GM12878 (cell line): ENCODE measurements at regions not wholly inside any gene's neighbourhood (a gene's known extent, or its start where the extent isn't known, plus 50 kb on each side); places are given as distances from the start of the nearest gene placed in this dataset.
"Not testable (repeated sequence)": the region's sequence is repeated elsewhere in the genome, so short reads cannot be mapped to it uniquely, and the experiment has no call there.

Experiments used
- IRF3 ChIP-seq: fragments of 450-650 bp; IDR thresholded peaks from 2 replicates; pipeline ENCODE4 v1.6.1; 2014; ENCODE audit warnings: mild to moderate bottlenecking
- KDM1A ChIP-seq: fragments of 200-600 bp; sonication (generic); IDR thresholded peaks from 2 replicates; pipeline ENCODE4 v1.6.1; 2016; ENCODE audit warnings: borderline replicate concordance
- ZBTB33 ChIP-seq: fragments of 450-650 bp; IDR thresholded peaks from 2 replicates; pipeline ENCODE4 v1.6.1; 2017; ENCODE audit warnings: mild to moderate bottlenecking
- ZNF24 ChIP-seq: fragments of 450-650 bp; IDR thresholded peaks from 2 replicates; pipeline ENCODE4 v1.6.1; 2017; ENCODE audit warnings: antibody characterized with exemption, mild to moderate bottlenecking

- not testable (repeated sequence) for TF ChIP-seq ZBTB33, KDM1A, IRF3, ZNF24
Observed at GRCh38 chr2:87939299-87939698, 77.0 kb downstream of the RNU2-63P start.
